Endothelial cell of umbilical vein (primary cell): ENCODE measurements at regions not wholly inside any gene's neighbourhood (a gene's known extent, or its start where the extent isn't known, plus 50 kb on each side); places are given as distances from the start of the nearest gene placed in this dataset.

Experiments used
- BruUV-seq: library from RNA; stranded (reverse); fragments of 400-500 nt; replicated peaks from 2 replicates; lab custom pipeline; 2021; lab: Mats Ljungman, UMichigan
- CTCF ChIA-PET: fragments of 300-600, 350-600 bp; sonication (Branson Sonifier 250); formaldehyde crosslinking; loops from one replicate; lab custom pipeline; 2021; ENCODE audit warnings: antibody characterized with exemption, inconsistent platforms; lab: Charles Lee
- POLR2A ChIA-PET: fragments of 300-600, 350-600 bp; sonication (Branson Sonifier 250); formaldehyde crosslinking; loops from one replicate; lab custom pipeline; 2021; ENCODE audit warnings: antibody characterized with exemption, inconsistent platforms; lab: Charles Lee
- DNase-seq: peaks from one replicate; pipeline ENCODE4 v3.0.0-alpha.2; 2011; ENCODE audit warnings: low read depth, low spot score
- FAIRE-seq: peaks from 2 replicates; lab custom pipeline; 2011; peaks lifted over from hg19 to GRCh38; lab: Jason Lieb, UNC
- H2AFZ ChIP-seq: 2 replicates; pipeline ENCODE4 v1.6.0; 2012; ENCODE audit warnings: low read depth, low read length, control low read depth, inconsistent platforms
- H3K27ac ChIP-seq: 2 replicates; pipeline ENCODE4 v1.5.1; 2011; ENCODE audit warnings: low read depth, mild to moderate bottlenecking, control low read depth, low read length, moderate library complexity; ENCODE audit not compliant: insufficient read depth
- H3K27me3 ChIP-seq, 2 experiments: 2 replicates each; pipeline versions ENCODE4 v1.6.0 to v1.6.1; 2011; ENCODE audit warnings: low read length in 2 of 2, mixed read lengths in 1 of 2; ENCODE audit not compliant: control insufficient read depth in 2 of 2, insufficient read depth in 2 of 2
- H3K36me3 ChIP-seq, 2 experiments: 2 replicates in 1 of 2; 3 replicates in 1 of 2; pipeline ENCODE4 v1.5.1; 2011; ENCODE audit warnings: low read length in 2 of 2, mild to moderate bottlenecking in 1 of 2, moderate library complexity in 1 of 2; ENCODE audit not compliant: control insufficient read depth in 2 of 2, insufficient read depth in 2 of 2; ENCODE audit errors: extremely low read depth in 1 of 2
- H3K4me1 ChIP-seq: 3 replicates; pipeline ENCODE4 v1.5.1; 2011; ENCODE audit warnings: mild to moderate bottlenecking, low read length; ENCODE audit not compliant: control insufficient read depth, insufficient read depth; ENCODE audit errors: extremely low read depth
- H3K4me2 ChIP-seq: 2 replicates; pipeline ENCODE4 v1.6.1; 2011; ENCODE audit warnings: low read length, control low read depth, mixed read lengths; ENCODE audit not compliant: insufficient read depth
- H3K4me3 ChIP-seq, 3 experiments: fragments of 200-600 bp in 1 of 3; sonication (generic), shearing (Covaris generic) in 1 of 3; replicated peaks in 1 of 3; 2 replicates each; pipeline ENCODE4 v1.5.1; 2011 to 2016; ENCODE audit warnings: control low read depth in 3 of 3, low read length in 3 of 3, mild to moderate bottlenecking in 2 of 3, inconsistent platforms in 1 of 3, low read depth in 1 of 3, moderate library complexity in 1 of 3; ENCODE audit not compliant: insufficient read depth in 1 of 3
- H3K79me2 ChIP-seq: 2 replicates; pipeline ENCODE4 v1.6.0; 2012; ENCODE audit warnings: low read length, inconsistent platforms; ENCODE audit not compliant: control insufficient read depth, insufficient read depth
- H3K9ac ChIP-seq: replicated peaks from 2 replicates; pipeline ENCODE3; 2011; ENCODE audit warnings: low read length, control low read depth; ENCODE audit not compliant: insufficient read depth; ENCODE audit errors: extremely low read depth
- H3K9me1 ChIP-seq: replicated peaks from 3 replicates; pipeline ENCODE4 v1.6.0; 2011; ENCODE audit warnings: mild to moderate bottlenecking, low read length; ENCODE audit not compliant: control insufficient read depth, insufficient read depth; ENCODE audit errors: extremely low read depth
- H3K9me3 ChIP-seq: replicated peaks from 2 replicates; pipeline ENCODE4 v1.5.1; 2012; ENCODE audit warnings: low read length, inconsistent platforms; ENCODE audit not compliant: control insufficient read depth, insufficient read depth
- H4K20me1 ChIP-seq: replicated peaks from 2 replicates; pipeline ENCODE3; 2011; ENCODE audit warnings: mild to moderate bottlenecking, low read length; ENCODE audit not compliant: control insufficient read depth, insufficient read depth; ENCODE audit errors: extremely low read depth
- EZH2 ChIP-seq: IDR thresholded peaks from 2 replicates; pipeline ENCODE4 v1.6.1; 2012; ENCODE audit warnings: borderline replicate concordance, low read depth, mild to moderate bottlenecking, moderate library complexity, low read length, inconsistent platforms; ENCODE audit not compliant: severe bottlenecking
- FOS ChIP-seq: IDR thresholded peaks from 2 replicates; pipeline ENCODE4 v1.6.1; 2011; ENCODE audit warnings: mild to moderate bottlenecking, low read length, moderate library complexity, borderline replicate concordance; ENCODE audit not compliant: insufficient read depth
- GATA2 ChIP-seq: IDR thresholded peaks from 2 replicates; pipeline ENCODE4 v1.7.0; 2011; ENCODE audit warnings: low read depth, mild to moderate bottlenecking, moderate library complexity, mixed read lengths, low read length; ENCODE audit not compliant: insufficient read length, insufficient read depth
- JUN ChIP-seq: IDR thresholded peaks from 2 replicates; pipeline ENCODE4 v1.6.1; 2011; ENCODE audit warnings: borderline replicate concordance, low read depth; ENCODE audit not compliant: insufficient read length, insufficient read depth
- MYC ChIP-seq: IDR thresholded peaks from one replicate; pipeline ENCODE4 v1.6.1; 2011; ENCODE audit warnings: mild to moderate bottlenecking, low read depth, low read length
- POLR2A ChIP-seq: IDR thresholded peaks from 2 replicates; pipeline ENCODE4 v1.6.1; 2012; ENCODE audit warnings: low read depth, mild to moderate bottlenecking, control low read depth, low read length
- POLR2AphosphoS5 ChIP-seq: IDR thresholded peaks from 2 replicates; pipeline ENCODE4 v1.6.1; 2012; ENCODE audit warnings: low read depth, mild to moderate bottlenecking, control low read depth, low read length, moderate library complexity; ENCODE audit not compliant: insufficient read depth
- dilution Hi-C: fragments of 300-500 bp; cut with MboI; formaldehyde crosslinking; loops from one replicate; pipeline ENCODE4 v1.15.0; 2019; ENCODE audit warnings: low sequenced_read_pairs; ENCODE audit not compliant: extremely low pct_ligation_motif_present
- intact Hi-C: fragments of 100-400 bp; cut with micrococcal nuclease; formaldehyde crosslinking; loops from one replicate; pipeline ENCODE4 v1.10.0; 2022
- TF ChIP-seq, protein P1 (sequence below): IDR thresholded peaks from 2 replicates; pipeline ENCODE4 v1.6.1; 2011; ENCODE audit not compliant: insufficient read depth, insufficient read length
- TF ChIP-seq, protein P2 (sequence below), 2 donors: IDR thresholded peaks; 1 replicate in 1 of 2; 2 replicates in 1 of 2; pipeline ENCODE4 v1.5.1; 2011; ENCODE audit warnings: low read length in 2 of 2, mild to moderate bottlenecking in 2 of 2, moderate library complexity in 2 of 2, control low read depth in 1 of 2, inconsistent platforms in 1 of 2, low read depth in 1 of 2; ENCODE audit not compliant: insufficient read depth in 1 of 2; ENCODE audit errors: extremely low read depth in 1 of 2

DNA sequence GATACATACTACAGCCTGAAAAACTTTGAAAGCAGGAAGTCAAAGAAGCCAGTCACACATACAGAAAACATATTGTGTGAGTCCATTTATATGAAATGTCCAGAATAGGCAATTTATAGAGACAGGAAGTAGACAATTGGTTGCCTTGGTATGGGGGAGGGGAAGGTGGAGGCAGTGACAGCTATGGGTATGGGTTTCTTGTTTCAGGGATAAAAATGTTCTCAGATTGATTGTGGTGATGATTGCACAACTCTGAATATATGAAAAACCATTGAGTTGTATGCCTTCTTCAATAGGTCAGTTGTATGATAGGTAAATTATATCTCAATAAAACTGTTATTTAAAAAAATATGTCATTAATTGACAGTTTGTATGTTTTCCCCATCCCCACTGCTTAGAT is 137.6 kb downstream of the SNX19 start:
- CTCF ChIA-PET, result no interaction called here
- no peak for FAIRE-seq
- Histone ChIP-seq H3K27ac (no peak overlapping the region), H3K36me3 (no peaks in the 10 kb centered on the region), H3K27me3 (no peaks in the 10 kb centered on the region), H3K4me3 (no peak overlapping the region), H3K9ac (no peak overlapping the region), H3K4me1 (peaks cover 9% of the 10 kb centered on the region), H2AFZ (no peak overlapping the region), H4K20me1 (no peaks in the 10 kb centered on the region), H3K9me1 (no peaks in the 10 kb centered on the region), H3K79me2 (no peaks in the 10 kb centered on the region), H3K4me2 (no peak overlapping the region), H3K9me3 (no peaks in the 10 kb centered on the region)
- TF ChIP-seq, protein P1, sequence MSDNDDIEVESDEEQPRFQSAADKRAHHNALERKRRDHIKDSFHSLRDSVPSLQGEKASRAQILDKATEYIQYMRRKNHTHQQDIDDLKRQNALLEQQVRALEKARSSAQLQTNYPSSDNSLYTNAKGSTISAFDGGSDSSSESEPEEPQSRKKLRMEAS, result no peak
- no peak for TF ChIP-seq EZH2
- no peak for TF ChIP-seq MYC
- TF ChIP-seq POLR2AphosphoS5, result no peak
- TF ChIP-seq, protein P2, sequence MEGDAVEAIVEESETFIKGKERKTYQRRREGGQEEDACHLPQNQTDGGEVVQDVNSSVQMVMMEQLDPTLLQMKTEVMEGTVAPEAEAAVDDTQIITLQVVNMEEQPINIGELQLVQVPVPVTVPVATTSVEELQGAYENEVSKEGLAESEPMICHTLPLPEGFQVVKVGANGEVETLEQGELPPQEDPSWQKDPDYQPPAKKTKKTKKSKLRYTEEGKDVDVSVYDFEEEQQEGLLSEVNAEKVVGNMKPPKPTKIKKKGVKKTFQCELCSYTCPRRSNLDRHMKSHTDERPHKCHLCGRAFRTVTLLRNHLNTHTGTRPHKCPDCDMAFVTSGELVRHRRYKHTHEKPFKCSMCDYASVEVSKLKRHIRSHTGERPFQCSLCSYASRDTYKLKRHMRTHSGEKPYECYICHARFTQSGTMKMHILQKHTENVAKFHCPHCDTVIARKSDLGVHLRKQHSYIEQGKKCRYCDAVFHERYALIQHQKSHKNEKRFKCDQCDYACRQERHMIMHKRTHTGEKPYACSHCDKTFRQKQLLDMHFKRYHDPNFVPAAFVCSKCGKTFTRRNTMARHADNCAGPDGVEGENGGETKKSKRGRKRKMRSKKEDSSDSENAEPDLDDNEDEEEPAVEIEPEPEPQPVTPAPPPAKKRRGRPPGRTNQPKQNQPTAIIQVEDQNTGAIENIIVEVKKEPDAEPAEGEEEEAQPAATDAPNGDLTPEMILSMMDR (IDR thresholded peaks at IDR 0.05; ENCODE audit: extremely low read depth in 1 of 2, insufficient read depth in 1 of 2, low read depth in 1 of 2, low read length in 2 of 2), result no peak
- TF ChIP-seq JUN, result no peak
- no peak for TF ChIP-seq FOS
- no peak for TF ChIP-seq GATA2
- TF ChIP-seq POLR2A, result no peak
- dilution Hi-C loops (no loop called here), intact Hi-C loops (no loop called here)
- POLR2A ChIA-PET, result no interaction called here
- no TSS peak for BruUV-seq
- no peak for DNase-seq
